Bronchial epithelial cell (primary cell): ENCODE measurements at regions not wholly inside any gene's neighbourhood (a gene's known extent, or its start where the extent isn't known, plus 50 kb on each side); places are given as distances from the start of the nearest gene placed in this dataset.

Experiments
- DNase-seq: peaks from one replicate; pipeline ENCODE4 v3.0.0-alpha.2; 2010; ENCODE audit warnings: low read depth
- FAIRE-seq: peaks from 2 replicates; lab custom pipeline; 2011; peaks lifted over from hg19 to GRCh38; lab: Jason Lieb, UNC
- H3K27me3 ChIP-seq: 2 replicates; pipeline ENCODE4 v1.5.1; 2011; ENCODE audit warnings: low read length; ENCODE audit not compliant: control insufficient read depth, insufficient read depth
- H3K36me3 ChIP-seq: 2 replicates; pipeline ENCODE4 v1.5.1; 2011; ENCODE audit warnings: low read length; ENCODE audit not compliant: control insufficient read depth, insufficient read depth
- H3K4me3 ChIP-seq: 2 replicates; pipeline ENCODE4 v1.5.1; 2011; ENCODE audit warnings: mild to moderate bottlenecking, low read depth, low read length, control low read depth
- TF ChIP-seq, protein P1 (sequence below): IDR thresholded peaks from 2 replicates; pipeline ENCODE4 v1.5.1; 2011; ENCODE audit warnings: mild to moderate bottlenecking, moderate library complexity, low read length, control low read depth, inconsistent platforms; ENCODE audit not compliant: insufficient read depth, severe bottlenecking

DNA sequence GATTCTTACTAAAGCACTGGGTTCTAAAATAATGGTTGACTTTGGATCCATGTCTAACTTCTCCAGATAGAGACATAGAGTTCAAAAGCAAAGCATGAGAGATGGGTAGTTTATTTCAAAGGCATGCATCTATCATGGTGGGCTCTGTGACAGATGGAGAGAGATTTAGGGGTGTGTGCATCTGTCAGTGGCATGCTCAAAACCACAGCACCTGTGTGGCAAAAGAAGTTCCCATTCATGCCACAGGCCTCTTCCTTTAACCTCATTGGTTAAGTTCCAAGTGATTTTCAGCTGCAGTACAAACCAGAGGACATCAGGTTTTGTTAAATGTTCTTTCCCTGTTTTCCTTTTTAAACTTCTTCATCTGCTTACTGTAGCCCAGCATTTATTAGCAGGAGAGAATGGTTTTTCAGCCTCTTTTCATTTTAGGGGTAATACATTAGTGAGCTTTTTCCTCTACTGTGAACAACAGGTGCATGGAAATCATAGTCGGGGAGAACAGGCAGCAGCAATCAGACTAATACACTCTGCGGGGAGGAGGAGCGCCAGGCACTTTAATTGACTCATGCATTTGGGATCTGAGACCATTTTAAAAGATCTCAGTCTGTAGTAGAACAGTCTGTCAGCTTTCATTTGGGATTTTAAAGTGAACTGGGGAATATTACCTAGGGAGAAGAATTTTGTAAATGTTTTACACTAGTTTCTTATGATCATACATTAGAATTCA is 52.4 kb upstream of the UPP2 start:
- FAIRE-seq (no peak), DNase-seq (no peak)
- TF ChIP-seq, protein P1, sequence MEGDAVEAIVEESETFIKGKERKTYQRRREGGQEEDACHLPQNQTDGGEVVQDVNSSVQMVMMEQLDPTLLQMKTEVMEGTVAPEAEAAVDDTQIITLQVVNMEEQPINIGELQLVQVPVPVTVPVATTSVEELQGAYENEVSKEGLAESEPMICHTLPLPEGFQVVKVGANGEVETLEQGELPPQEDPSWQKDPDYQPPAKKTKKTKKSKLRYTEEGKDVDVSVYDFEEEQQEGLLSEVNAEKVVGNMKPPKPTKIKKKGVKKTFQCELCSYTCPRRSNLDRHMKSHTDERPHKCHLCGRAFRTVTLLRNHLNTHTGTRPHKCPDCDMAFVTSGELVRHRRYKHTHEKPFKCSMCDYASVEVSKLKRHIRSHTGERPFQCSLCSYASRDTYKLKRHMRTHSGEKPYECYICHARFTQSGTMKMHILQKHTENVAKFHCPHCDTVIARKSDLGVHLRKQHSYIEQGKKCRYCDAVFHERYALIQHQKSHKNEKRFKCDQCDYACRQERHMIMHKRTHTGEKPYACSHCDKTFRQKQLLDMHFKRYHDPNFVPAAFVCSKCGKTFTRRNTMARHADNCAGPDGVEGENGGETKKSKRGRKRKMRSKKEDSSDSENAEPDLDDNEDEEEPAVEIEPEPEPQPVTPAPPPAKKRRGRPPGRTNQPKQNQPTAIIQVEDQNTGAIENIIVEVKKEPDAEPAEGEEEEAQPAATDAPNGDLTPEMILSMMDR, result no peak
- H3K27me3 ChIP-seq, result no peaks in the 10 kb centered on the region
- H3K36me3 ChIP-seq, result no peaks in the 10 kb centered on the region
- H3K4me3 ChIP-seq, result no peak overlapping the region

DNA sequence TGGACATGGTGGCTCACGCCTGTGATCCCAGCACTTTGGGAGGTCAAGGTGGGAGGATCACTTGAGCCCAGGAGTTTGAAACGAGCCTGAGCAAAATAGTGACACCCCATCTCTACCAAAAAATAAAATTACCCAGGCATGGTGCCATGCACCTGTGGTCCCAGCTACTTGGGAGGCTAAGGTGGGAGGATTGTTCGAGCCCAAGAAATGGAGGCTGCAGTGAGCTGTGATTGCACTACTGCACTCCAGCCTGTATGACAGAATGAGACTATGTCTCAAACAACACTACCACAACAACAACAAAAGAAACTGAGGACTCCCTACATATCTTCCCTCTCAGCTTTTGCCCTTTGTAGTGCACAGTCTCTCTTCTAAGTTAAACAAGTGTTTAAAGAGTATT is 53.3 kb upstream of the UPP2 start:
- no peak for FAIRE-seq

DNA sequence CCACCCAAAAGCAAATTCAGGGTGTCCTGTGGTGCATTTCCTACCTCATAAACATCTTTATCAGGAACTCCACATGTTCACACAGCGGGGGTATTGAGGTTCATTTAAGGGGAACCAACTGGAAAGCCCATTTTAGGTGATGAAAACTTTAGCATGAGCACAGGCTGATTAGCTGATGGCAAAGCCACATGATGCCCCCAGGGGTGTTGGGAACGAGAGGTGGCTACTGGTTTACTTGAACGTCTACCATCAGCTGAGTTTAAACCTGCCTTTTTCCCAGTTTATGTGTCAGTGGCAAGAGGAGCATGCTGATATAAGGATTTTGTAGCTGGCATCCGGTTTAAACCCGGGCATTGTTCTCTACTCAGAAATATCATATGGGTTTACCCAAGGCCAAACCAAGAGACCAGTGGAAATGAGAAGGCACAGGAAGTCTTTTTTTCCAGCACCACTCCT is 54.5 kb upstream of the UPP2 start:
- no peak for FAIRE-seq
- TF ChIP-seq, protein P1, result no peak
- DNase-seq, result no peak
- Histone ChIP-seq H3K27me3 (no peaks in the 10 kb centered on the region), H3K4me3 (no peak overlapping the region), H3K36me3 (no peaks in the 10 kb centered on the region)

More for the DNA sequence above, 53.3 kb upstream of the UPP2 start:
- TF ChIP-seq, protein P1, result no peak
- no peak for DNase-seq
- Histone ChIP-seq H3K27me3 (no peaks in the 10 kb centered on the region), H3K36me3 (no peaks in the 10 kb centered on the region), H3K4me3 (no peak overlapping the region)

DNA sequence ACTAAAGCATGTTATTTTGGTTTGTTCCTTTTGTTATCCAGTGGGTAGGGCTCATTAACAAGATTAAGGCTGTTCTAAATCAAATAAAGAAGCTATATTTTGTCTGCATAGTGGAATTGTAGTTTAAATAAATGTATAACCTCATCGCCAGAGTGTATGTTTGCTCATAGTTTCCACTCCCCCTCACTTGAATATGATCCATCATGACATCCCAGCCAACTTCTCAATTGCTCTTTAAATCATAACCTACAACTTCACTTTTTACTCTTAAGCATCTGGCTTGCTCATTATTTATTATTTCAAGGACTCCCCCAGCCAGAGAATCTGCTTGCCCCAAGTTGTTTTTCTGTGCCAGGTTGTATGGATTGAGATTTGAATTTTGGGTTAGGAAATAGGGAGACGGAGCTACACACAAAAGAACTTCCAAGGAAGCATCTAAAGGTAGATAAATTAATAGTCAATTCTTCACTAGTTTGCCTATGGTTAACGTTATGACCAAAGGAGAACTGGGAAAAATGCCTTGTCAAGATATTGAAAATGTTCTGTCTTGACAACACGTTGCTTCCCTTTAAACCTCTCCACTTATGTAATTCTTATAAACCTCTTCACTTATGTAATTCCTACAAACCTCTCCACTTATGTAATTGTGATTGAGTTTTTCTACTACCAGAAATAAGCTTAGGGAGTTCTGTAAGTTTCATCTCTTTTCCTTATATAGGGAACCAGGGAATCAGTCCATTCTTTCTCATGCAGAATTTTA is 55.4 kb upstream of the UPP2 start:
- no peaks in the 10 kb centered on the region for H3K27me3 ChIP-seq
- no peak overlapping the region for H3K4me3 ChIP-seq
- FAIRE-seq (no peak), DNase-seq (no peak)
- H3K36me3 ChIP-seq, result no peaks in the 10 kb centered on the region
- TF ChIP-seq, protein P1, result no peak

DNA sequence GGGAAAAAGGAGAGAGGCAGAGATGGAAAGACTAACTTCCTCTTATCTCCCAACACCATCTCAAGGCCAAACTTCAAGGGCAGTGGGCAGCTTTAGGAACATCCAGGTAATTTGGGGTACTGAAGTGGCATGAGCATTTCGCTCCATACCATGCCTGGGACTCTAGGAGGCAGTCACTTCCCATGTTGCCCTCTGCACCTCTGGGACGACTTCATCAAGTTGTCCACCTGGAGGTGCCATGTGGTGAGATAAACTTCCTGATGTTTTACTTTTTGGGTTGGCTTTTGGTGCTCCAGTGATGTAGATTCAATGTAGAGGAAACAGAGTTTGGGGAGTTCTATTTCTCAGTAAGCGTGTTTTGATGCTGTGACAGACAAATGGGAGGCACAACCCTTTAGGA is 56.3 kb upstream of the UPP2 start:
- TF ChIP-seq, protein P1, result no peak
- FAIRE-seq (peak; percentile 18), DNase-seq (no peak)
- Histone ChIP-seq H3K4me3 (no peak overlapping the region), H3K36me3 (no peaks in the 10 kb centered on the region), H3K27me3 (no peaks in the 10 kb centered on the region)
